ENCODE measurements at regions not wholly inside any gene's neighbourhood (a gene's known extent, or its start where the extent isn't known, plus 50 kb on each side); places are given as distances from the start of the nearest gene placed in this dataset.

- TF ChIP-seq SMAD3 (CRISPR knock-in tag; IDR thresholded peaks at IDR 0.05) (no peak), AHR (CRISPR knock-in tag; IDR thresholded peaks at IDR 0.05) (no peak), ZBTB46 (CRISPR knock-in tag; IDR thresholded peaks at IDR 0.05; ENCODE audit: borderline replicate concordance) (no peak), ARNTL (CRISPR knock-in tag; IDR thresholded peaks at IDR 0.05) (no peak), FOXC1 (CRISPR knock-in tag; IDR thresholded peaks at IDR 0.05; ENCODE audit: borderline replicate concordance) (no peak), TERF1 (CRISPR knock-in tag; IDR thresholded peaks at IDR 0.05) (no peak)
Measured at GRCh38 chr16:51429041-51429440, 278.0 kb upstream of the SALL1 start (continued).

- Histone ChIP-seq H3K27me3 (ENCODE audit: control insufficient read depth in 1 of 2, insufficient read depth in 2 of 2, low read length in 2 of 2) (no peaks in the 10 kb centered on the region), H3K4me2 (ENCODE audit: low read depth, low read length) (no peak overlapping the region), H2AFZ (ENCODE audit: low read length) (no peak overlapping the region), H3K79me2 (ENCODE audit: insufficient read depth, low read length) (no peaks in the 10 kb centered on the region), H3K9ac (ENCODE audit: insufficient read depth, low read depth, low read length) (no peak overlapping the region), H3K27ac (ENCODE audit: extremely low read length, insufficient read depth, low read length) (no peak overlapping the region), H3K4me1 (ENCODE audit: insufficient read depth, low read length) (no peaks in the 10 kb centered on the region), H3K36me3 (replicated peaks in 1 of 2; ENCODE audit: control insufficient read depth in 1 of 2, insufficient read depth in 2 of 2, low read length in 2 of 2) (no peaks in the 10 kb centered on the region), H3K4me3 (replicated peaks in 1 of 3; ENCODE audit: insufficient read depth in 1 of 3, low read depth in 2 of 3, low read length in 3 of 3) (no peak overlapping the region), H4K20me1 (ENCODE audit: insufficient read depth, low read length) (no peaks in the 10 kb centered on the region), H3K9me3 (ENCODE audit: low read length) (no peaks in the 10 kb centered on the region)
- BruUV-seq (replicated peaks): no TSS peak
- ChIA-PET CTCF (ENCODE audit: low intra/inter-chr PET ratio, low total read pairs) (no interaction called here), POLR2A (no interaction called here)
- ATAC-seq (no peak), FAIRE-seq (no peak), DNase-seq (ENCODE audit: low spot score) (no peak)
- intact Hi-C loops (cut with micrococcal nuclease; ENCODE audit: unreplicated experiment) (no loop called here), in situ Hi-C loops (cut with HindIII; ENCODE audit: extremely low pct_ligation_motif_present, low pct_unique_long_range_greater_than_20kb) (no loop called here)
- 0% methylated on average over 1 of the region's 1 CpG for WGBS (ENCODE audit: low lambda C conversion rate)
- TF ChIP-seq PHF21A (CRISPR knock-in tag; IDR thresholded peaks at IDR 0.05): no peak
- TF ChIP-seq ZNF382 (CRISPR knock-in tag; IDR thresholded peaks at IDR 0.05; ENCODE audit: borderline replicate concordance): no peak
- TF ChIP-seq ZKSCAN8 (CRISPR knock-in tag; IDR thresholded peaks at IDR 0.05; ENCODE audit: borderline replicate concordance): no peak
- TF ChIP-seq KLF11 (CRISPR knock-in tag; IDR thresholded peaks at IDR 0.05): no peak
- no peak for TF ChIP-seq ZNF256 (CRISPR knock-in tag; conservative IDR thresholded peaks at IDR 0.05)
- no peak for TF ChIP-seq SMAD1 (CRISPR knock-in tag; IDR thresholded peaks at IDR 0.05; ENCODE audit: borderline replicate concordance, low read depth)
- no peak for TF ChIP-seq ZNF644 (CRISPR knock-in tag; IDR thresholded peaks at IDR 0.05; ENCODE audit: low read depth)
- no peak for TF ChIP-seq NBN (conservative IDR thresholded peaks at IDR 0.05)
Measured at GRCh38 chr16:51427085-51427484, 276.0 kb upstream of the SALL1 start.
